ENCODE measurements at regions not wholly inside any gene's neighbourhood (a gene's known extent, or its start where the extent isn't known, plus 50 kb on each side); places are given as distances from the start of the nearest gene placed in this dataset.

DNA sequence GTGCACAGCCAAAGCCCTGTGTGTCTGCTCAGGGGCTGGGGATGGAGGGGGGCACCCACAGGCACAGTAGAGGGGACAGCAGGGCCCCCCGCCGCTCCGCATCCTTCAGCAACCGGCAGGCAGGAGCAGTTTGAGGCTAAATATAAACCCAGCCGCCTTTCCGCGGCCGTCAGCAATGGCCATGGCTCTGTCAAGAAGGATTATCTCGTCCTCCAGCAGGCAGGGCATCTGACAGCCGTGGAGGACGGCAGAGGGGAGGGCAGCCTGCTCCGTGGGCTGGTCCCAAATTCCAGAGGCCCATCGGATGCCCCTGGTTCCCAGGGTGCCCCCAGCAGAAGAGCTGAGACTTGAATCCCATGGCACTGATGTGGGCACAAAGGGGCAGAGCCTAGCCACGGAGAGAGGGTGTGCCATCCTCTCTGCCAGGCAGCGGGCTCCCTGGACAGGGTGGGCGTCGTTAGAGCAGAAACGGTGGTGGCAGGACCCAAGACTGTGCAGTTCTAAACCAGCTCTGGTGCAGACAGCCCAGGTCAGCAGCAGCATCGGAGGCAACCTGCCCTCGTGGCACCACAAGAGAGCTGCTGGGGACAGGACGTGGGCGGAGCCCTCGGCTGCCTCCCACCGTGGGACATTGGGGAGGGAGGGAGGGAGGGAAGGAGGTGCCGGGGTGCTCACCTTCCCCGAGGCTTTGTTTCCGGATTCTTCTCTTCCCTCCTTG is 198.8 kb upstream of the CIBAR2 start:
- DNase-seq, result peak; percentile 59 to 67
- H3K4me1 ChIP-seq, result peaks cover 57 to 86% of the 10 kb centered on the region in 2 donors
- peak overlapping the region; percentile 87 to 92 (median 89) for H3K27ac ChIP-seq

DNA sequence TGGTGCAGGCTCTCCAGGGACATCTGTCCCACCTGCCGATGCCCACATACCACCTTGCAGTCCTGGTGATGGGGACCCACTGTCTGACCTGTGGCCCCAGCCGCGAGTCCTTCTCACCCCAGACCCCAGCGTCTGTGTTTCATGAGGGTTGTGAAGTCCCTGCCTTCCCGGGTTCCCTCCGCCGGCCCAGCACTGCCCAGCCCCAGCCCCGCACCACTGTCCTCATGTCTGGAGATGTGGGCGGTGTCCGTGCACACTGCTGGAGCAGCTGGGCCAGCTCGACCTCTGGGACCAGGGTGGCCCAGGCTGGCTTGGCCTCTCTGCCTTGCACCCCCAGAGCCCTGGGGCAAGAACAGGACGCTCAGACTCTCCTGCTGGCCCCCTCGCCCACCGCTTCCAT is 199.5 kb upstream of the CIBAR2 start:
- intact Hi-C loops (cut with DNase I), result no loop called here
- Histone ChIP-seq H3K9me3 (no peaks in the 10 kb centered on the region), H3K4me3 (replicated peaks in 1 of 3) (no peak overlapping the region), H3K36me3 (no peaks in the 10 kb centered on the region), H3K27ac (peak overlapping the region in 2 of 3 donors; percentile 3 to 81), H3K4me1 (peaks cover 51 to 85% of the 10 kb centered on the region in 2 donors), H3K27me3 (no peaks in the 10 kb centered on the region)
- WGBS, 2 donors, result 89 to 95% methylated on average over 11 to 14 of the region's 14 CpGs
- TF ChIP-seq POLR2A (IDR thresholded peaks at IDR 0.05) (no peak), CTCF (IDR thresholded peaks at IDR 0.05) (no peak)
- no peak for DNase-seq

More for the DNA sequence above, 198.8 kb upstream of the CIBAR2 start:
- TF ChIP-seq POLR2A (IDR thresholded peaks at IDR 0.05) (no peak), CTCF (IDR thresholded peaks at IDR 0.05) (no peak)
- 60% methylated on average over 12 to 17 of the region's 27 CpGs for WGBS, 2 donors
- no peak overlapping the region for H3K4me3 ChIP-seq (replicated peaks in 1 of 3)
- intact Hi-C loops (cut with DNase I), result no loop called here
- no peaks in the 10 kb centered on the region for H3K9me3 ChIP-seq
- no peaks in the 10 kb centered on the region for H3K27me3 ChIP-seq
- no peaks in the 10 kb centered on the region for H3K36me3 ChIP-seq

DNA sequence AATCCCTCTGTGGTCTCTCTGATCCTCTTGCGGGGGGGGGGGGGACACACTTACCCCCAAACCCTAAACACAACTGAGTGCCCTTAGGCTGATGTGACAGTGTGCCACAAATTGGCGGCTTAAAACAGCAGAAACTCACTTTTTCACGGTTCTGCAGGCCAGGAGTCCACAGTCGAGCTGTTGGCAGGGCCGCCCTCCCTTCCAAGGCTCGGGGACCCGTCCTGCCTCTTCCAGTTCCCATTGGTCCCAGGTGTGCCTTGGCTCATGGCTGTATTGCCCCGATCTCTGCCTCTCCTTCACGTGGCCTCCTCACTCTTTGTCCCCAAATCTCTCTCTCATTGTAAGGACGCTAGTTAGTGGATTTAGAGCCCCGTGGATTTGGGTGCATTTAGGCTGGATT is 199.9 kb upstream of the CIBAR2 start:
- WGBS, 2 donors, result 35 to 56% methylated on average over 11 of the region's 11 CpGs
- Histone ChIP-seq H3K27me3 (no peaks in the 10 kb centered on the region), H3K4me1 (peaks cover 48 to 81% of the 10 kb centered on the region in 2 donors), H3K9me3 (no peaks in the 10 kb centered on the region), H3K36me3 (no peaks in the 10 kb centered on the region), H3K4me3 (replicated peaks in 1 of 3) (no peak overlapping the region), H3K27ac (peak overlapping the region; percentile 42 to 81 (median 74))
- peak; percentile 50 to 51 for DNase-seq
- TF ChIP-seq CTCF (IDR thresholded peaks at IDR 0.05) (no peak), POLR2A (IDR thresholded peaks at IDR 0.05) (no peak)
- intact Hi-C loops (cut with DNase I), result no loop called here

DNA sequence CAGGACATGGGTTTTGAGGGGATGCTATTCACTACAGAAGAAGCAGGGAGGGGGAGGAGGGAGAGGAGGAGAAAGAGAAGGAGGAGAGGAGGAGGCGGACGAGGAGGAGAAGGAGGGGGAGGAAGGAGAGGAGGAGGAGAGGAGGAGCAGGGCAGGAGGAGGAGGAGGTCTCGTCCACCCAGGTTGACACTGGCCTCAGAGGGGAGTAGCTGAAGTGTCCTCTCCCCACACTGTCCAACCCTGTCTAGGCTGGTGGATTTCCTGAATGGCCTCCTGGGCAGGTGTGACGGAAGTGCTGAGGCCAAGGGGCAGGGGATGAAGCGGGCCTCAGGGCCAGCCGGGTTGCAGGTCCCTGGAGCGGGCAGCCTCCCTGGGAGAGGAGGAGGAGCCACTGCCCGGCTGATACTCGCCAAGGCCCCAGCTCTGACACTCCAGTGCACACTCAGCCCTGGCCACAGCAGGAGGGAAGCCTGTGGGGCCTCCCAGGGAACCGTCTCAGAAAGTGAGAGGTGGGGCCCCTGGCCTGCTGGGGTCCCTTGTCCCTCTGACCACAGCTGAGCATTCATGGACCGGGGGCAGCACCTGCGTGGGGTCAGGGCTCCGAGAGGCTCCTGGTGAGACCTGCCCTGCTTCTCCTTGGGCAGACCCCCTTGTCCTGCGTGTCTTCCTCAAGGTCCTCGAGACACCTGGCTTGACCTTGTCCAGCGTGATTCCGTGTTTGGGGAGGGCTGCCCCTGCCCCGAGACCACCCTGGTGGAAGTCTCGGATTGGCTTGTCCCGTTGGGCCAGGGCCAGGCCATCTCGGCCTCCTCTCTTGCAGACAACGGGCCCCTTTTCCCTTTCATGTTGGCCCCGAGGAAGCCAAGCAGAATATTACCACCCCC is 200.6 kb upstream of the CIBAR2 start:
- H3K4me3 ChIP-seq (replicated peaks in 1 of 3), result no peak overlapping the region
- peaks cover 48 to 74% of the 10 kb centered on the region in 2 donors for H3K4me1 ChIP-seq
- 22 to 32% methylated on average over 16 to 19 of the region's 23 CpGs for WGBS, 2 donors
- no peaks in the 10 kb centered on the region for H3K9me3 ChIP-seq
- peak; percentile 92 to 93 for DNase-seq
- no peaks in the 10 kb centered on the region for H3K36me3 ChIP-seq
- intact Hi-C loops (cut with DNase I), result no loop called here
- H3K27me3 ChIP-seq, result no peaks in the 10 kb centered on the region
- peak overlapping the region; percentile 74 to 88 (median 81) for H3K27ac ChIP-seq
- no peak for TF ChIP-seq CTCF (IDR thresholded peaks at IDR 0.05)
- TF ChIP-seq POLR2A (IDR thresholded peaks at IDR 0.05), result peak in 1 of 2 donors; percentile 64

Data from thyroid gland (tissue), 4 donors.